CD4-positive, alpha-beta T cell treated with Interleukin-17A for 4 hours (primary cell): ENCODE measurements at regions not wholly inside any gene's neighbourhood (a gene's known extent, or its start where the extent isn't known, plus 50 kb on each side); places are given as distances from the start of the nearest gene placed in this dataset.

ENCODE experiments used
- DNase-seq: peaks from one replicate; pipeline ENCODE4 v3.0.0-alpha.2; 2020; ENCODE audit warnings: mixed read lengths

DNA sequence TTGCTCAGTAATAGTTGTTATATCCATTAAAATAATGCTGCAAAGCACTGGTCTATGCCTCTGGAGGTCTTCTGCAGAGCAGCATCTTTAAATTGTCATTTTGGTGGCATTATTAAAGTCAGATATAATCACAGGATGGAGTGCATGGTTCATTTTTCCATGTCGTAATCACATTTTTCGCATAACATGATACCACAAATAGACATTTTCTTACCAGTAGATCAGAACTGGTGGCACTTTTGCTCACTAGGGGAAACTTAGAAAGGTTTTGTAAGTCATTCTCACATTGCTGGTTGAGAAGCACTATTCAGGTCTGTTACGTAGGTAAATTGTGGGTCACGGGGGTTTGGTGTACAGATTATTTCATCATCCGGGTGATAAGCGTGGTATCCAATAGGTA, 484.5 kb upstream of the PRKX start:
- DNase-seq, result no peak

DNA sequence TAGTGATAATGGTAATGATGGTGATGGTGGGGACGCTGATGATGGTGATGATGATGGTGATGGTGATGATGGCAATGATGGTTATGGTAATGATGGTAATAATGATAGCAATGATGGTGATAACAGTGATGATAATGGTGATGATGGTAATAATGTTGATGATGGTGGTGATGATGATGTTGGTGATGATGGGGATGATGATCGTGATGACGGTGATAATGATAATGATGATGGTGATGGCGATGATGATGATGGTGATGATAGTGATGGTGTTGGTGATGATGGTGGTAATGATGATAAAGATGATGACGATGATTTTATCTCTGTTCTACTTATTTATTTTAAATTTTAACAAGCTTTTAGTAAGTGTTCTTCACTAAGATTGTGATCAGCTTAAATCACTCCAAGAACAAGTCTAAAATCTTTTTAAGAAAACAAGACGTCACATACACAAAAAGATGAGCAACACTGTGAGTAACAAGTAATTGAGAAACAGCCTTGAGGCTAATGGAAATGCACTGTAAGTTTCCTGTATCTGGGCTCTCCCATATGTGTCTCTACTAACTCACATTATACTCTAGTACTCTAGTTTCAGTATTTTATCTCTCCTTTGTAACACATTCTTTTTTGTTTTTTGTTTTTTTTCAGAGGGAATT, 480.2 kb upstream of the PRKX start:
- DNase-seq, result no peak

DNA sequence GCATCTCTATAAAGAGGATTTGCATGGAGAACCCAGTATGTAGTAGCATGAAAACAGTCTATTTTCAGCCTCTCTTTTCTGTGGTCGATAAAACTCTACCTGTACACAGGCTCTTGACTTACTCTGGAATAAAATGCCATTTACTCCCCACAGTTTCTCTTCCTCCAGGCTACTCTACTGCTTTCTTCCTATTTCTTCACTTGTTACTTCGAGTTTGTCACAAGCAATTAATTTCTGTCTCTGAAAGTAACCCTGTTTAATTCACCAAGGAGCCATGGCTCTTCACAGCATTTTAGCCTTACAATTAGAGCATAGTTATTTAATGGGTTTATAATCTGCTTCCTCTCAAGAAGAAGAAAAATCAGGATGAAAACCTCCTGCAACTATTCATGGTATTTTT, 472.9 kb upstream of the PRKX start:
- DNase-seq, result no peak

DNA sequence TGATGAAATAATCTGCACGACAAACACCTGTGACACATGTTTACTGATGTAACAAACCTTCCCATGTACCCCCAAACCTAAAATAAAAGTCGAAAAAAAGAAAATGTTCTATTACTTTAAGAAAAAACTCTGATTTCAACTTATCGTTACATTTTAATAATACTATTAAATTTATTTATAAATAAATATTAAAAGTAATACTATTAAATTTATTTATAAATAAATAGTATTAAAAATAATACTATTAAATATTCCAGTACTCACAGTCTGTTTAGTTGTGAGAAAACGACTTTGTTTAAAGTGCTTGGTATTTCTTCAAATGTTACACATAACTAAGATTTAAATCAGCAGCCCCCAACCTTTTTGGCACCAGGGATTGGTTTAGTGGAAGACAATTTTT, 471.6 kb upstream of the PRKX start:
- no peak for DNase-seq

DNA sequence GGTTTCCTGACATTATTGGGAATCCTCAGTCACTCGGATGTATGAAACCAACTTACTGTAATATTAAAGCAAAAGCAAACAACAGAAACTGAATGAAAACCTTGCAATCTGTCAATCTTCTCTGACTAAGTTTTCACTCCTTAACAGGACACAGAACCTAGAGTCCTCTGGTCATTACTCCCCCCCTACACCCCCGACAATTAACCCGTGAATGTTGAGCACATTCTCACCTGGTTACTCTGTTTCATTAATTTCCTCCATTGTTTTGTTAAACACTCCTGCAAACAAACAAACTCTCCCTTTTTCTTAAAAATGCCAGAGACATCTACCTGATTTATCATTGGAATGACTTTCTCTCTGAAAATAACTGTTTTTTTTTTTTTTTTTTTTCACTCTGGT, 469.0 kb upstream of the PRKX start:
- no peak for DNase-seq

DNA sequence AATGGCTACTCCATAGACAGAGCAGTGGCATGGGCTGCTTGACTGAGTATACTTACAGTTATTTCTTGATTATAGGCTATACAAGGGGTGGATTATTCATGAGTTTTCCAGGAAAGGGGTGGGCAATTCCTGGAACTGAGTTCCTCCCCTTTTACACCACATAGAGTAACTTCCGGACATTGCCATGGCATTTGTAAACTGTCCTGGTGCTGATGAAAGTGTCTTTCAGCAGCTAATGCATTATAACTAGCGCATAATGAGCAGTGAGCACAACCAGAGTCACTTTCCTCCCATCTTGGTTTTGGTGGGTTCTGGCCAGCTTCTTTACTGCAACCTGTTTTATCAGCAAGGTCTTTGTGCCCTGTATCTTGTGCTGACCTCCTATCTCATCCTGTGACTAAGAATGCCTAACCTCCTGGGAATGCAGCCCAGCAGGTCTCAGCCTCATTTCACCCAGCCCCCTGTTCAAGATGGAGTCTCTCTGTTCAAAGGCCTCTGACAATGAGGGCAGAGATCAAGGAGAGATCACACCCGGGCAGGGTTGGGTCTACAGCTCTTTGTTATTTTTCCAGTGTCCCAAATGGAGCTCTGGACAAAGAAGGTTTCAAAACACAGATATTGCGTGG, 468.4 kb upstream of the PRKX start:
- DNase-seq, result no peak

DNA sequence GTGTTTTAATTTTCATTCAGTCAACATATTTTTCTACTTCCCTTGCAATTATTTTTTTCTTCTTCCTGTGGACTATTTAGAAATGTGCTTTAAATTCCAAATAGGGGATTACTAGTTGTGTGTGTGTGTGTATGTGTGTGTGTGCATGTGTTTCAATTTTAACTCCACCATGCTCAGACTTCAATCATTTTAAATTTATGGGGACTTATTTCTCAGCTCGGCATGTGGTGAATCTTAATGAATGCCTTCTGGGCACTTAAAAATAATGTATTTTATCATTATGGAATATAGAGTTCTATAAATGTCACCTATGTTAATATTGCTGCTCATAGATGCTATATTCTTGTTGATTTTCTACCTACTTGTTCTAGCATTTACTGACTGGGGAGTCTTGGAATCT, 465.6 kb upstream of the PRKX start:
- no peak for DNase-seq

DNA sequence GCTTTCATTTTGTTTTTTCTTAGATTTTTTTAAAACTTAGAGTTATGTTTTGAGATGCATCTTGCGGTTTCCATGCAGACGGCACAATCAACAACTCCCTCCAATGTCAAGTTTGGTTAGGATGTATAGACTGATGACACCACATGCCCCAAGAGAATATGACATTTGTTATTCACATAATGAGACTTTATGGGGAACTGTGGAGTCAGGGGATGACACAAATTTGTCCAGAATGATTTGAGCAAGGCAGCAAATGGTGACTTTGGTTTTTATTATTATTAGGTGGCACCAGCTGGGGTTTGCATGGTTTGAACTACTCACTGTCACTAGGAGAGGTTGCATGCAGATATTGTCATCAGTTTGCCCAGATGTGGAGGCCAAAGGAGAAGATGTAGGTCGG, 461.8 kb upstream of the PRKX start:
- no peak for DNase-seq

DNA sequence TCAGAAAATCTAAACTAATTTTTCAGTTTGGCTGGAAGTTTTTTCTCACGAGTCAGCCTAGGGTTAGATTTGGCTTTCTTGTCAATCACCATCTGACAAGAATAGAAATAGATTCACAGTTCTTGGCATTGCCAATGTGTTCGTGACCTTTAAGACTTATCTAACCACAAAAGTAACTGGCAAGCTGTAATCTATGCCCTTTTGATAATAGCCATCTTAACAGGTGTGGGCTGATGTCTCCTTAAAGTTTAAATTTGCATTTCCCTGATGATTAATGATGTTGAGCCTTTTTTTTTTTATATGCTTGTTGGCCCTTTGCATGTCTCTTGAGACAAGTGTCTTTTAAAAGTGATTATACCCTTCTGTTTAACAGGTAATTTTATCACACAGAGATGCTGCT, 460.3 kb upstream of the PRKX start:
- no peak for DNase-seq

DNA sequence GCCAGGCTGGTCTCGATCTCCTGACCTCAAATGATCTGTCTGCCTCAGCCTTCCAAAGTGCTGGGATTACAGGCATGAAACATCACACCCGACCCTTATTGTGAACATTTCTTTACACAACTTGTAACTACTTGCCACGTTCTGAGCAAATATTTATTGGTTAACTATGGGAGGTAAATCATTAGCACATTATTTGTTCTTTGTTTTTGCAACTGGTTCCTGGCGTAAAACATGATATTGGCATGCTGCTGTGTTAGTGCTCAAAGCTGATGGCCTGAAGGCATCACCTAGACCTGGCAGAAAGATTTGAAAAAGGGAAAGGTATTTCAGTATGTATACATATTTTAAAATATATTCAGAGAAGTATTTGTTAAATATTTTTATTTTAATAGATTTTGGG, 438.3 kb upstream of the PRKX start:
- no peak for DNase-seq

DNA sequence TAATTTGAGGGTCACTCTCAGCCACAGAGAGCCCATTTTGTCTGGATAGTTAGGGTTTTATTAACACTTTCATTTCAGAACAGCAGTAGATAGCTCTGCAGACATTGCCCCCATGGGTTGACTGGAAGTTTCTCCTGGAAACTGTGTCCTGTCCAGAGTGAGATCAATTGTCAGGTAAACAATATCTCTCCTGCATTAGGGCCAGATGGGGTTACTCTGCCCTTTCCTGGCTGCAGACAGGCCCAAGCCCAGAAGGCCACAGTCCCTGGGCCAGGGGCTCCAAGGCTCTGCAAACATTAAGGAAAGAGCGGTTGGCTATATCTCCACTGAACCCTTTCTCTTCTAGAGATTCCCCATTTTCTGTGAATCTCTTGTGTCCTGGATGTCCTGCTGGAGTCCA, 436.8 kb upstream of the PRKX start:
- DNase-seq, result no peak

DNA sequence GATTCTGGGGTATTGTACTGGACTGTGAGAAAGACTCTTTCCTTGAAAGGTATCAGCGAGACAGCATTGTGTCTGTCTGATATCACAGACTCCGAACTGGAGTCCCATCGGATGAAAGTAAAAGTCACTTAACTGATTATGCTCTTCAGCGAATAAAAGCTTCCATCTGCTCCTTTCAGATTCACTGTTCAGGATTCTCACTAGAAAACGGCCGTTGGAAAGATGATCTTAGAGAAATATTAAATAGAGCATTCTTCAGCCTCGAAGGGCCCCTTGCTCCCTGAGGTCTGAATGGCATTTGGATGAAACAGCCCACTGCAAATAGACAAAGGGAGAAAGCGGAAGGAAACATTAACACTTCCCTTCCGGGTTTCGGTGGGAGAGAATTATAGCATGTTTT, 416.2 kb upstream of the PRKX start:
- DNase-seq, result no peak

DNA sequence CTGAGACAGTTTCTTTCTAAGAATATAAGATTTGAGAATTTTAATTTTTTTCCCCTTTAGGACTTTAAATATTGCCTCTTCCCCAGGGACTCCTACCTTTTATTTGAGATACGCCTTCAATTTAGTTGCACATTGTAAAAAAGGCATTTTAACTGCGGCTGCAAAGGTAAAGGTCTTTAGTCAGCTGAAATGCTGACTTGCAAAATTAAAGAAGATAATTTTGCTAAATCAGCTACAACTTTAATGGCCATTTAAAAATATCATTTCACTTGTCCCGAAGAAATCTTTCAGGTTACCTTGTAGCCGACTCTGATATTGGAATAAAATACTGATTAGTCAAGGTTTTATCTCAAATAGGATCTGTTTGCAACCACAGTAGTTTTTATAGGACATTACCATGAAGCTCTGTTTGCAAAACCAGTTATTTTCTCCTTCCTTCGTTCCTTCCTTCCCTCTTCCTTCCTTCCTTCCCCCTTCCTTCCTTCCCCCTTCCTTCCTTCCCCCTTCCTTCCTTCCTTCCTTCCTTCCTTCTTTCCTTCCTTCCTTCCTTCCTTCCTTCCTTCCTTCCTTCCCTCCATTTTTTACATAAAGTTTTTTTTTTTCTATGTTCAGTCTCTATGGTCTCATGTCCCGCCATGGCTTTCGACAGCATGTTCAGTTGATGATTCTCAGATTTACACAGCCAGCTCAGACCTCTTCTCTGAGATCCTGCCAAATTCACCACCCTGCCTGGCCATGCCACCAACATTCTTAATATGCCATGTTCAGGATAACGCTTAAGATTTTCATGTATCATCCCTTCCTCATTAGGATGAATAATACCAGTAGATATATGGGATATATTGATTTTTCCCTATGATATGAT, 405.4 kb upstream of the PRKX start:
- DNase-seq, result no peak

DNA sequence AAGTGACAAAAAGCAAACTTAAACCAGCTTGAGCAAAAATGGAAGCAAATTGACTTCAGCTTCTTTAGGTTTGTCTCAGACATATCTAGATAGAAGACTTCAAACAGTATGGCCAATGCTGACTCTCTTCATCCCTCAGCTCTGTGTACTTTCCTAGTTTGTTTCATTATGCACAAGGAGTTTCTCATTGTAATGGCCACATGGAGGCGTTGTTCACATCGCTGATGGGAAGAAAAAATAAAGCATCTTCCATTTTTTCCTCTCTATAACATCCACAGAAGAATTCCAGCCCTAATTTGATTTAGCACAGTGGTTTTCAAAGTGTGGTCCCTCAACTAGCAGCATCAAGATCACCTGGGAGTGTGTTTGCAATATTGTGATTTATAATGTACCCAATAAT, 397.5 kb upstream of the PRKX start:
- no peak for DNase-seq

DNA sequence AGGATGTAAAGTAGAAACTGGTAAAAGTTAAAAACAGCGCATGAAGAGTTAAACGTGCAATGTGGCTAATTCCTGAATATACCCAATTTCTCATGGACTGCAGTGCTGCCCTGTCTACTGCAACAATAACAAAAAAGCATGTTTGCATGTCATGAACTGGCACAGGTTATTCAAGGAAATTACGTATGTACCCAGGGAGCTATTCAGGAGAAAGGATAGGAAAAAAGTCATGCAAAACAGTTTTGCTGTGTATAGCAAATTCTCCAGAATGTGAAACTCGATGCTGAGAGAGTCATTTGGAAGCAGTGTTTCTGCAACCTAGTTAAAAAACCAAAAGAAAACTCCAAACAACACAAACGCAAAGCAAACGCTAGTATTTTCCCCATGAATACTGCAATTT, 381.5 kb upstream of the PRKX start:
- DNase-seq, result no peak

DNA sequence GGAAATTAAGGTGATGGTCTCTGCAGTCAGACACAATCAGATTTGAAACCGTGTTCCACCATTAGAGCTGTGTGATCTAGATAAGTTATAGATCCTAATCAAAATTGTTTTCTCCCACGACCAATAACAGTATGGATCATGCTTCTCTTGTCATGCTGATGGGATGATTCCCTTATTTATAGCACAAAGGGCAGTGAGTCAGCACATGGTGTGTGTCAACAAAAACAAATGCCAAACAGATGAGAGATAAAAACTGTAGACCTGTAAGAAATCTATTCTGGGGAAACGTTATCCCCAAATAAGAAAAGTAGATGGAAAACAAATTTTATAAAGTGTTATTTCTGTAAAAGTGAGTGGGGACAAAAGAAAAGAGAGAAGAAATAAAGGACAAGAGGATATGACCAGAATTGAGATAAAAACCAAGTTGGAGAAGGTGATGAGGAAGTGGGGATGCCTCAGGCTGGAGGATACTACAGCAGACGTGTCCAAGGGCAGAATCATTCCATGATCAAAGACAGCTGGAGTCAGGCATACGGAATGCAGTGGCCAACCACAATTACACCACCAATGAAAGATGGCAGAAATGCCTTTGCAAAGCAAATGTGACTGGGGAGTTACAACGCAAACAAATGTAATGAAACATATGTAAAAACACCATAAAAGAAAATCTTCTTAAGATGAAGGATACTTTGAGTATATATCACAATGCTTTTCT, 377.8 kb upstream of the PRKX start:
- no peak for DNase-seq

DNA sequence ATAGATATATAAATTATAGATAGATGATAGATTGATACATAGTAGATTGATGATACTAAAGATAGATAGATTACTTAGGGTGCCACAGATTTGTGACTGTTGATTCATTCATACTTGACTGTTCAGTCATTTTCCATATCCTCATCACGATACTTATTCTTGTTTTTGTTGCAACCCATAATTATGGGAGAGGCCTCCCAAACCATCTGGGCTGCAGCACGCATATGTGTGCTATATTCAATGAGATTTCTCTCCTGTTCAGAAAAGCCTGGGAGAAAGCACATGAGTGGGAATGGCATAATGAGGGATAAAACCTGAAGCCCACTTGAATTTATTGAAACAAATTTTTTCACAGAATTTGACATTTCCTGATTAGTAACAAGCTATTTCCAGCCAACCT, 346.4 kb upstream of the PRKX start:
- no peak for DNase-seq

DNA sequence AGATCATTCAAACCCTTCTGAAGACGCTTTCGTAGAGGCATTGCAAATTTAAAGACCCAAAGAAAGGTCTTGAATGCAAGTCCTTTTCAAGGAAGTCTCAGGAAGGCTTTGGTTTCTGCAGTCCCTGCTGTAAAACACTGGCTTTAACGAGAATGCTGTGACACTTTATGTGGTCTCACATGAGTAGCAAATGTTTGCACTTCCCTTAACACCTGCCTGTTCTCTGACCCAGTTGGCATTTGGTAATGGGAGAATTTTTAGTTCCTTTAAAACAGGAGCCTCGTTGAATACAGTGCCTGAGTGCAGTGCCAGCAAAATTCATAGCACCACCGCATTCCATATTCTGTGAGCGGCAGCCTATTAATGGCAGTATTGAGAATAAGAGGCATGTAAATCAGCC, 330.5 kb upstream of the PRKX start:
- no peak for DNase-seq

DNA sequence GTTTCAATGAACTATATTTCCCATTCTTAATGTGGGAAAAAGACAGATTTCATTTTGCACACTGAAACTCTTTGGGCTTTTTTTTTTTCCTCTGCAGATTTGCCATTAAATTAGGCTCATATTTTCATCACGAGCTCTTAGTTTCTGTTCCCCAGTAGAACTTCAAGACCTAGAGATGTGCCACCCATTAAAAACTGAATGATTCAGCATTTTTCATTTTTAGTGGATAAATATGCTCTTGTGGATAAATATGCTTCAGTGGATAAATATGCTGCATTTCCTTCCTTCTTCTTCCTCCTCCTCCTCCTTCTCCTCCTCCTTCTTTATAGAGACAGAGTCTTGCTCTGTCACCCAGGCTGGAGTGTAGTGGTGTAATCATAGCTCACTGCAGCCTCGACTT, 322.4 kb upstream of the PRKX start:
- no peak for DNase-seq

DNA sequence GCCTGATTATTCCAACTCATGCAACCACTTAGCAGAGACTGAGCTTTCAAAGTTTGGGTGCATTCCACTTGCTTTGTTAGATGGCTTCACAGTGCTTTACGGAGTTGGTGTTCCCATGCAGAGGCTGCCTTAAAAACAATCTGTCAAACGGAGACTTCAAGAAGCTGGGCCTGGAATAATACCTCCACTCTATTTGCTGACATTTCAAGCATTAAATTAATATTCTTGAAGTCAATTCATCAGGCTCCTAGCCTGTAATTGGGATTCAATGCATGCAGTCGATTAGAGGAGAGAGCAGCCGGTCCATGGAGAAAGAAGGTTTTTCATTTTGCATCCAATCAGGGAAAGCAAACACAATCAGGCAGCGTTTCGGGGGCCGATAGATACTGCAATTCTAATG, 314.7 kb upstream of the PRKX start:
- no peak for DNase-seq

DNA sequence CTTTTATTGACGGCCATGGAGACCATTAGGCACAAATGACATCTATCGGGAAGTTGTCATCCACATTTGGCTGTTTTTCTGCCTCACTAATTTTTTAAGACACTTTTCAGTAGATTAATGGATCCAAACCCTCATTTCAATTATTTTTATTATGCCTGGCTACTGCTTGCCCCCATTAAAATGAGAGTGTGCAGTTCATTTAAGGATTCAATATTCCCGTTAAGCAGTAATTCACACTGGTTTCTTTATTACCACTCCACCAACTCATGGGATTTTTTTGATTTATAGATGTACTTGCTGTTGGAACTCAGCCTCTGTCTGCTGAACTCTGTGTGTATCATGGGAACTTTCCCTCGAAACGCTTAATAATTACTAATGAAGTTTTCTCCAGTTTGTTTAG, 291.8 kb upstream of the PRKX start:
- DNase-seq, result no peak

DNA sequence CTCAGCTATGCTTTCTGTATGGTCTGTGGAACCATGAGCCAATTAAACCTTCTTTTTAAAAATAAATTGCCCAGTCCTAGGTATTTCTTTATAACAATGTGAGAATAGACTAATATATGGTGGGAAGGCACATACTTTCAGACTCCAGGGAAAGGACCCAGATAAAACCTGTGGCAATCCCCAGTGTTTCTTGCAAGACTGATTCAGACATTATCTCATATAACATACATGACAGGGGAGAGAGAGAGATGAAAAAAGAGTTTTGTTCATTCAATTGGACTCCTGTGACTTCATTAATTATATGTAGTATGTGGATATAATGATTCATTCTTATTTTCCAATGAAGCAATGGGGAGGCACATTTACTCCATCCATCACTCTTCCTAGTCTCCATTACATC, 291.4 kb upstream of the PRKX start:
- no peak for DNase-seq

DNA sequence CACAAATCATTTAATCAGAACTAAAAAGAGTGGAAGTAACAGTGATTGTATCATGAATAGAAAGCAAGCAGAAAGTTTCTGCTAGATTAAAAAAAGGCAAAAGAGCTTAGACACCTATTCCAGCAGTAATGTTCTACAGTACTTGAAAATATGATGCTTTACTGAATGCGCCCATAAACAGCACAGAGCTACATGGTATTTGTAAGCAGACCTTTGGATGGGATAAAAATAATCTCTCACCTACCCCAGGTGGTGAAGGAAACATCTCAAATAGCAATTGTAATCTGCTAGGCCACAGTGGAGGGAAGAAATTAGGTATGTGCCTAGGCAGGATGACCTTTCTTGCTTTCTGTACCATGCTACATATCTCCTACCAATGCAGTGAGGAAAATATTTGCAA, 280.9 kb upstream of the PRKX start:
- no peak for DNase-seq

DNA sequence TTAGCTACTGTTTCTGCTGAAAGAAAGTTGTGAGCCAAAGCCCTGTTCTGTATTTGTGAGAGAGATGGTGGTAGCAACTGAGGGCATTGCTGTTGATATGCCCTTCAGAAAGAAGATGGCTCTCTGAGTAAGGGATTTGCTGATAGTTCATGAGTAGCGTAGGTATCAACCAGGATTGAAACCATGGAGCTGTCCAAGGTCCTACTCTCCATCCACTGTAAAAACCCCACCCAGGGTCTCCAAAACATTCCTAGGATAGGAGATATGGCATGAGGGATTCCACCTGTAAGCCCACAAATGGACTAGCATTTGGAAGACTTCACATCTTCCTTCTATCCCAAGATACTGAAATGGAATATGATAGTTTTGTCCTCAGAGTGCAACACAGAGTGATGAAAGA, 277.1 kb upstream of the PRKX start:
- DNase-seq, result no peak
